Transverse colon (tissue), 4 donors: ENCODE measurements at regions not wholly inside any gene's neighbourhood (a gene's known extent, or its start where the extent isn't known, plus 50 kb on each side); places are given as distances from the start of the nearest gene placed in this dataset.

Source experiments
- CTCF ChIP-seq, 5 experiments: fragments of 200-600 bp in 3 of 5; fragments of 450-650 bp in 2 of 5; sonication (generic) in 3 of 5; IDR thresholded peaks; 1 replicate in 2 of 5; 2 replicates in 3 of 5; pipeline ENCODE4 v1.5.1; 2016 to 2017; ENCODE audit warnings: antibody characterized with exemption in 5 of 5, inconsistent platforms in 3 of 5, mild to moderate bottlenecking in 2 of 5, moderate library complexity in 1 of 5
- POLR2AphosphoS5 ChIP-seq, 3 donors: sonication (generic); formaldehyde crosslinking; IDR thresholded peaks; one replicate each; pipeline ENCODE4 v1.6.1; 2016; ENCODE audit warnings: antibody characterized with exemption in 3 of 3

DNA sequence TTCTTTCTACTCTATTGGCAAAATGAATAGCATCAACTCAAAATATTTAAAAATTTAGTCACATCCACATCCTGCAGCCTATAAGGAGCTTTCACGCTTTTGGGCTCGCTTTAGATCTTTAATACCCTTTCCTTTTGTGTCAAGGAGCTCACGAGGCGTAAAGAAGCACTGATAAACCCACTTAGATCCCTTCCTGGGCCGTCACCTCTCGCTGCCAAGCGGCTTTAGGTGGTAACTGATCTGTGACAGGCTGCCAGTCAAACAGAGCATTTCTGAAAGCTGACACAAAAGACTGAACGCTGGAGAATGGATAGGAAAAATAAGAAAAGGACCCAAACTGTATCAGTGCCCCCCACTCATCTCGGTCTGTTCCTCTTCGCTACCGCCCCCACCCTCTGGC is 385.7 kb upstream of the MMS22L start:
- TF ChIP-seq CTCF (IDR thresholded peaks at IDR 0.05) (no peak), POLR2AphosphoS5 (IDR thresholded peaks at IDR 0.05) (no peak)
